ENCODE measurements at regions not wholly inside any gene's neighbourhood (a gene's known extent, or its start where the extent isn't known, plus 50 kb on each side); places are given as distances from the start of the nearest gene placed in this dataset.
"Not testable (repeated sequence)": the region's sequence is repeated elsewhere in the genome, so short reads cannot be mapped to it uniquely, and the experiment has no call there.

DNA sequence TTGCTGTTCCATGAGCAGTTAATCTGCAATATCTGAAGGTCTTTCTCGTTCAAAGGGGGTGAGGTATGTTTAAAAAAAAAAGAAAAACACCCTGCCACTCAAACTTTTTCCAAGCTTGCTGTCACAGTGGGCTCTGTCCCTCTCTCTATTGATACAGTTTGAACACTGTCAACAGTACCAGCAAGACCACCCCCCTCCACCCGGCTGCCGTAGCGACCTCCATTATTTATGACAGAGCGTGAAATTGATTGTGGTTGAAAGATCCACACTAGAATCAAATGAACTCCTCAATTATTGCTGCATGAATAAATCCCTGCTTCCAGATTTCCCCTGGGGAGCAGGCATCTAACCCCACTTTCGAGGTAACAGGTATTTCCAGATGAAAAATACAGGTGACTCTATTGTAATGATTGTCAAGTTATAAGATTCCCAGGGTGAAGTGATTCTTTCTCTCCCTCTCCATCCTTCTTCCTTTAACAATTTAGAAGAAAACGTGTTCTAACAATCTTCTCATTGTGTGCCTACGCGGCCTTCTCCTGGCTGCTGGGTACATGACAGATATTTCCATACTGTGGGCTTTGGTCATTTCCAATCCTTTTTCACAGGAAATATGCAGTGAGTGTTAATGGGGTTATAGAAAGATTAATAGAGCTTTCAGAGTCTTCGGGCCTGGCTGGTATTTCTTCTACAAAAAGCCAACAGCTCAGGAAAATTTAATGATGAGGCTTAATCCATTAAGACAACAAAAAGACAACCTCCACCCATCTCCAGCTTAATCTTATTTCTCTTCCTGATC lies 135.7 kb upstream of the C16orf82 start:
- intact Hi-C loops (cut with DNase I), result no loop called here
- DNase-seq, result no peak

DNA sequence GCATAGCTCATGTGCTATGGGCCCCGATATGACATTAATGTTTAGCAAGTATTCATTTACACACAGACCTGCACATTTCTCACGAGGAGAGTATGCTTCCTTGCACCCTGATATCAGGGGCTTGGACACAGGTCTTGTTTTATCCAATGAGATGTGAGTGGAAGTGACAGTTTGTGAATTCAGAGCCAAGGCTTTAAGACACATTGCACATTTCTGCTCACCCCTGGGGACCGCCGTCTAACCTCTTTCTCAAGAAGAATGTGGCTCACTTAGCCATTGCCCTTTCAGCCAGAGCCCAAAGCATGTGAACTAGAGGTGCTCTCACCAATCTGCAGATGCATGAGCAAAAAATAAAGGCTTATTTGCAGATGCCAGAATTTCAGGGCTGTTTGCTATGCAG lies 116.1 kb upstream of the C16orf82 start:
- intact Hi-C loops (cut with DNase I), result no loop called here

DNA sequence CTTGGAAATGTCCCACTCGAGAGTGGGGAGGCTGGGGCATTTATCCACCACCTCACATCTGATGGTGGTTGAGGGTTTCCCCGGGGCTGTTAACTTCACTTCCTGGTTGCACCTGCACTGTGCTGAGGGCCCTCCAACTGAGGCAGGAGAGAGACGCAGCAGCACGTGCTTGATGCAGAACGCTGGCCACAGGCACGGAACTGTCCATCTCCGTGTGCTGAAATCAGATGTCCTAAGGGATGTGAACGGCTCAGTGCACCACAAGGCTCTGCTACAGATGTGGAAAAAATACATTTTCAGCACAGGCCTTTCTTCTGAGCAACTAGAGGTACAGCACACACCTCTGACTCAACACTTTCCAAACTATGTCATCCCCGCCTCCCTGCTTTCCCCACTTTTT lies 114.8 kb upstream of the C16orf82 start:
- intact Hi-C loops (cut with DNase I), result no loop called here
- DNase-seq, result no peak

More for the DNA sequence above, 116.1 kb upstream of the C16orf82 start:
- no peak for DNase-seq

DNA sequence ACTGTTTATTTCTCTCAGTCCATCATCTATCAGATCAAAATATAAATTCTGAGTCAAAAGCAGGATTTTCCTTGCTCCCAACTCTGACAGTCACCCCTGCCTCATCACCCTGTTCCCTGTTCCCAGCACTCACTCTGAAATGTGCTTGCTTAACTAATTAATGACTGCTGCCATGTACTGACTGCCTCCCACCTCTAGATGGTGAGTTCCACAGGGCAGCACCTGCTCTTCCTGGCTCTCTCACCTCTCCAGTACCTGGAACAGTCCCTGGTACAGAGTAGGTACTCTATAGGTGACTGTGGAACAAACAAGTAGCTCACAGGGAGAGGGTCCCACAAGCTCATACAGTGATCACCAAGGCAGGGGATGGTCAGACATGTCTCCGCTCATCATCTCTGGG lies 114.3 kb upstream of the C16orf82 start:
- no peak for DNase-seq
- intact Hi-C loops (cut with DNase I), result no loop called here

DNA sequence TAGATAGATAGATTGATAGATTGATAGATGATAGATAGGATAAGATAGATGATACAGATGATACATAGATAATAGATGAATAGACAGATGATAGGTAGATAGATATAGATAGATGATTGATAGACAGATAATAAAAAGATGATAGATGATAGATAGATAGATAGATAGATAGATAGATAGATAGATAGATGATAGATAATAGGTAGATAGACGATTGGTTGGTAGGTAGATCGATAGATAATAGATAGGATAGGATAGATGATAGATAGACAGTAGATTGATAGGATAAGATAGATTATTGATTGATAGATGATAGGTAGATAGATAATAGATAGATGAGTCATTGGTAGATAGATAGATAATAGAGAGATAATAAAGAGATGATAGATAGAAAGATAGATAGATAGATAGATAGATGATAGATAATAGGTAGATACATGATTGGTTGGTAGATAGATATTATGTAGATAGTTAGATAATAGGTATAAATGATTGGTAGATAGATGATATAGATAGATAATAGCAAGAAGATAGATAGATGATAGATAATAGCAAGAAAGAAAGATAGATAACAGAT lies 109.4 kb upstream of the C16orf82 start:
- intact Hi-C loops (cut with DNase I), result no loop called here

DNA sequence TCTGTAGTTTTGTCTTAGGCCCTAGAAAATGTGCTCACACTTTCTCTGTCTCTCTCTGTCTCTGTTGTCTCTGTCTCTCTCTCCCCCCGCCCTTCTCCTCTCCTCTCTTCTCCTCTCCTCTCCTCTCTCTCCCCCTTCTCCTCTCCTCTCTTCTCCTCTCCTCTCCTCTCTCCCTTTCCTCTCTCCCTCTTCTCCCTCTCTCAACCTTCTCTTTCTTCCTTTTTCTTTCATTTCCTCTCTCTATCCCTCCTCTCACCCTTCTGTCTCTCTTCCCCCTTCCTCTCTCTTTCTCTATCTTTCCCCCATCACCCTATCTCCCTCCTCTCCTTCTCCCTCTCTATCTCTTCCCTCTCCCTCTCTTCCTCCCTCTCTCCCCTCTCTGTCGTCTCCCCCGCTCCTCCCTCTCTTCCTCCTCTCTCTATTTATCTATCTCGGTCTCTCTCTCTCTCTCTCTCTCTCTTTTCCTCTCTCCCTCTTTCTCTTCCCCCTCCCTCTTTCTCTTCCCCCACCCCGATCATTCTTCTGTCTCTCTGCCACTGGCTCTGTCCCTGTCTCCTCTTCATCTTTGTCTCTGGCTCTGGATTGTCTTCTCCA lies 107.2 kb upstream of the C16orf82 start:
- intact Hi-C loops (cut with DNase I), result no loop called here
- DNase-seq, result no peak

More for the DNA sequence above, 109.4 kb upstream of the C16orf82 start:
- no peak for DNase-seq

DNA sequence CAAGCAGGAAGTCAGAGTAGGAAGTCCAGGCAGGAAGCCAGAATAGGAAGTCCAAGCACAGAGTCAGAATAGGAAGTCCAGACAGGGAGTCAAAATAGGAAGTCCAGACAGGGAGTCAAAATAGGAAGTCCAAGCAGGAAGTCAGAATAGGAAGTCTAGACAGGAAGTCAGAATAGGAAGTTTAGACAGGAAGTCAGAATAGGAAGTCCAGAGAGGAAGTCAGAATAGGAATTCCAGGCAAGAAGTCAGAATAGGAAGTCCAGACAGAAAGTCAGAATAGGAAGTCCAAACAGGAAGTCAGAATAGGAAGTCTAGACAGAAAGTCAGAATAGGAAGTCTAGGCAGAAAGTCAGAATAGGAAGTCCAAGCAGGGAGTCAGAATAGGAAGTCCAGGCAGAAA lies 105.3 kb upstream of the C16orf82 start:
- intact Hi-C loops (cut with DNase I), result no loop called here
- no peak for DNase-seq

DNA sequence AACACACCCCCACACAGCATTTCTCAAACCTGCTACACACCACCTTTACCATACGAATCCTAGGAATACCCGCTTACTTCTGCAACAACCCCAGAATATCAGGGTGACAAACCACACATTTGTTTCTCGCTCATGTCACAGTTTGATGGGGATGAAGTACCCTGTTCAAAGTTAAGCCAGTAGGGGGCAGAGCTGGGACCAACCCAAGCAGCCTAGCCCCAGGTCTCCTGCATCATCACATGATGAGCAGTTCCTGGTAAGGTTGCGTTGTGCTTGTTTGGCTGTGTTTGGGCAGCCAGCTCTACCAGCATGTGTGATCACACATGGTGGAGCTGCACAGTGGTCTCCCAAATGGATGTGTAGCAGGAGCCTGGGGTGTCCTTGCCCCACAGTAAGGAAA lies 103.6 kb upstream of the C16orf82 start:
- DNase-seq, result no peak
- intact Hi-C loops (cut with DNase I), result no loop called here

DNA sequence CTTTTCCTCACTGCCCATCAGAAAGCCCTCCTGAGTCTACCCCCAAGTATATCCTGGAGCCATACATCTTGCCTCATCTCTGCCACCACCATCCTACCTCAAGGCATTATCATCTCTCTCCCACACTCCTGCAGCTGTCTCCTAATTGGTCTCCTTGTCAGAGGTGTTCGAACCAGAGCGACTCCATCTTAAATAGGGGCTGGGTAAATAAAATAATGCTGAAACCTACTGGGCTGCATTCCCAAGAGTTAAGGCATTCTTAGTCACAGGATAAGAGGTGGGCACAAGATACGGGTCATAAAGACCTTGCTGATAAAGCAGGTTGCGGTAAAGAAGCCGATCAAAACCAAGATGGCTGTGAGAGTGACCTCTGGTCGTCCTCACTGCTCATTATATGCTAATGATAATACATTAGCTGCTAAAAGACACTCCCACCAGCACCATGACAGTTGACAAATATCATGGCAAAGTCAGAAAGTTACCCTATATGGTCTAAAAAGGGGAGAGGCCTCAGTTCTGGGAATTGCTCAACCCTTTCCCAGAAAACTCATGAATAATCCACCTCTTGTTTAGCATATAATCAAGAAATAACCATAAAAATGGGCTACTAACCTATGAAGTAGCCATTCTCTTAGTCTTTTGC lies 97.0 kb upstream of the C16orf82 start:
- intact Hi-C loops (cut with DNase I), result no loop called here
- no peak for DNase-seq

DNA sequence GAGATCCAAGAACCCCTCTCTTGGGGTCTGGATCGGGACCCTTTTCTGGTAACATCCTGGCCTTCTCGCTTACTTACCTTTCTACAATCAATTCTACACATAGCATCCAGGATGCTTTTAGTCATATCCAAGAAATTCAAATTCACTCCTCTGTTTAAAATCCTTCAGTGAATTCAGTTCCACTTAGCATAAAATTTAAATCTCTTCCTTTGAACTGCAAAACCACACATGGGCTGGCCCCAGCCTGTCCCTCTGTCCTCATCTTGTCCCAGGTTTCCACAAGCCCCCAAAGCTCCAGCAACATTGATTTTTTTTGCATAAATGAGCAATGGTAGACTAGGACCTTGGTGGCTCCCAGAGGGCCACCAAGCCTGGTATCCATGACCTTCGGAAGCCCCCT lies 96.4 kb upstream of the C16orf82 start:
- no peak for DNase-seq
- intact Hi-C loops (cut with DNase I), result no loop called here

DNA sequence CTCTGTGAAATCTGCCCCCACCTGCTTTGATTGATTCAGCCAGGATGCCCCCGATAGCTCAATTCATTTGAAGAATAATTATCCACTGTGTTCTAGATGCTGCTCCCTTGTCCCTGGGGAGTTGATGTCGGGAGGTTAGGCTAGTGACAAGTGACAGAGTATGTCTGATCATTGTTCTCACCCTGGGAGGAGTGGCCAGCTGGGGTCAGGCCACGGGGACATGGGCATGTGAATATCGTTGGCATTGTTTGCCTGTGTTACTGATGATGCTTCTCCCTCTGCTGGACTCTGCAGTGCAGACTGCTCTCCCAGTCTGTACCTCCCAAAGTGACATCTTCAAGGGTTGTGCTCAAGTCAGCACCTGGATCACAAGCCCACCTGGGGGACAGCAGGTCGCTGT lies 89.9 kb upstream of the C16orf82 start:
- intact Hi-C loops (cut with DNase I), result no loop called here
- peak in 1 of 10 donors; percentile 85 for DNase-seq

DNA sequence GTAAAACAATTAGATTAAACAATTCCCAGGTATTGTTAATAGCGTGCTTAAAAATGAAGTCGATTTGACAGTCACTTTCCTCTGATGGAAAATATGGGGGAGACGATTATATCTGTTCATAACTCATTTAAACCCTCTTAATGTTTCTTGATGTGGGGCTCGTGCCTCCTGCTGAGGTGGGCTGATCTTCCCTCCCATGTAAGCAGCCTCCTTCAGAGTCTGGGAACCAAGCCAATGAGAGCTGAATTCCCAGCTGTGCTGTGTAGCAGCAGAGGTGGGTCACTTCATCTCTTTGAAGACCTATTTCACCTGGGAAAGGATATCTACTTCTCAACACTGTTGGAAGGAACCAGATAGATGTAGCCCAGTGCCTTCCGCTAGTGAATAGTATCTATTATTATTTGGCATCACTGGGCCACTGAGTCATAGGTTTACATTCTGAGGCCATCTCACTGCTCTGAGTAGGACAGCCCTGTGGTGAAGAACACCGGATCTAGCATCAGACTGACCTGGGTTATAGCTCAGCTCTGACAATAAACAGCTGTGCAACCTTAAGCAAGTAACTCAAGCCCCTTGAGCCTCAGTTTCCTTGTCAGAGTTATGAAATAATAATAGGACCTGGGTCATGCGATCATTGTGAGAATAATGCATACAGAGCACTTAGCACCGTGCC lies 85.3 kb upstream of the C16orf82 start:
- no peak for DNase-seq
- intact Hi-C loops (cut with DNase I), result no loop called here

DNA sequence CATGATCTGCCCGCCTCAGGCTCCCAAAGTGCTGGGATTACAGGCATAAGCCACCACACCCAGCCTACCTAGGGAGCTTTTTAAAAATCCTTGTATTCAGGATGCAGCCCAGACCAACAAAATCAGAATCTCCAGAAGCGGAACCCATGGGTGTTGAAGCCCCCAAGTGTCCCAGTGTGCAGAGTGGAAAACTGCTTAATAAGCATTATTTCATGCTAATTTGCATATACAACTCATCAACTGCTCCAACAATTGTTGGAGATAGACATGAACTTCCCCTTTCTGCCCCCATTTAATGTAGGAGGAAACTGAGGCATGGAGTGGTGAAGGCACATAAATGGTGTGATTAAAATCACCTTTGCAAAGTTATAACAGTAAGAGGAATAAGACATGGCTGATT lies 84.3 kb upstream of the C16orf82 start:
- intact Hi-C loops (cut with DNase I), result no loop called here
- no peak for DNase-seq

DNA sequence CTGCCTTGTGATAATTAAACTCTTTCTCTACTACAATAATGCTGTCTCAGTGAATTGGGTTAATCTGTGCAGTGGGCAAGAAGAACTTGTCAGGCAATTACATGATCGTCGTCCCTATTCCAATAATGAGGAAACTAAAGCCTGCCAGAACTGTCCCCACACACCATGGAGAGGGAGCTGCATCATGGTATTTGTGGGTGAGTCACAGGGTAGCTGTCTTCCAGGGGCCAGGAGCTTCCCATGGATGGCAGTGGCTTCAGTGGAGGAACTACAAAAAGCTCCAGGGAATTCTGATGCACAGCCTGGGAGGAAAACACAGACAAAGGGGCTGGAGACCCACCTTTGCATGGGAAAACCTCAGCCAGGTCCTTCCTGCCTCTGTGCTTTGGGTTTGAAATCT lies 83.3 kb upstream of the C16orf82 start:
- intact Hi-C loops (cut with DNase I), result no loop called here
- no peak for DNase-seq

DNA sequence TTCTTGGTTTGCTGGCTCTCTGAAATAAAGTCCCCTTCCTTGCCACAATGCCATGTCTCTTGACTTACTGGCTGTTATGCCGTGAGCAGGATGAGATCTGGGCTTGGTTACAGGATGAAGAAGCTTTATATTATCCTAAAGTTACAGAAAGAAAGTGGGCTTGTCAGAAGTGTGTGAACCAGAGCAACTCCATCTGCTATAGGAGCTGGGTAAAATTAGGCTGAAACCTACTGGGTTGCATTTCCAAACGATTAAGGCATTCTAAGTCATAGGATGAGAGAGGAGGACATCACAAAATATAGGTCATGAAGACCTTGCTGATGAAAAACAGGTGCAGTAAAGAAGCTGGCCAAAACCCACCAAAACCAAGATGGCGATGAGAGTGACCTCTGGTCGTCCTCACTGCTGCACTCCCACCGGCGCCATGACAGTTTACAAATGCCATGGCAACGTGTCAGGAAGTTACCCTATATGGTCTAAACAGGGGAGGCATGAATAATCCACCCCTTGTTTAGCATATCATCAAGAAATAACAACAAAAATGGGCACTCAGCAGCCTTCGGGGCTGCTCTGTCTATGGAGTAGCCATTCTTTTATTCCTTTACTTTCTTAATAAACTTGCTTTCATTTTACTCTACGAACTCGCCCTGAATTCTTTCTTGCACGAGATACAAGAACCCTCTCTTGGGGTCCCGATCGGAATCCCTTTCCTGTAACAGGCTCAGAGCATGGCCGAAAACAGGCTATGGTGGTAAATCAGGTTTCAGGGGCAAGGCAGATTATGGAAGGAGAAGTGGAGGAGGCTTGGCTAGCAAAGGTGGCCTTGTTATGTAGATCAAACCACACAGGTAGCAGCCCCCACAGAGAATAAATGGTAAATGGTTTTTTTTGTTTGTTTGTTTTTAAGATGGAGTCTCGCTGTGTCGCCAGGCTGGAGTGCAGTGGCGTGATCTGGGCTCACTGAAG lies 81.3 kb upstream of the C16orf82 start:
- DNase-seq, result no peak
- intact Hi-C loops (cut with DNase I), result no loop called here

DNA sequence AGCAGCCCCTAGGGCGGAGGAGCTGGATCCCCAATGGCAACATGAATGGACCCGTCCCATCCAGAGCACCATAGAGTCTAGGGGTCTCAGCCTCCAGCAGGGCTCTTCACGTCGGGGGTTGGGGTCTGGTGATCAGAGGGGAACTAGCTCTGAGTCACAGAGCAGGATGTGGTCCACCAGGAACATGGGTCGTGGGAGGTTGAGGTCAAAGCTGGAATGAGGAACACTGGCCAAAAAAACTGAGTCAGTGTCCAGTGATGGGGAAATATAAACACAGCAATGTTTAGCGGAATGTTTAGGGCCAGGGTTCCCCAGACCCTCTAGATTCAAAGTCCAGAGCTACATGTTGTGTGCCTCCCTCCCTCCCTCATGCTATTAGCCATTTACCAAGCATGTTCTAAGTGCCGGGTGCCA lies 79.1 kb upstream of the C16orf82 start:
- DNase-seq, result no peak

DNA sequence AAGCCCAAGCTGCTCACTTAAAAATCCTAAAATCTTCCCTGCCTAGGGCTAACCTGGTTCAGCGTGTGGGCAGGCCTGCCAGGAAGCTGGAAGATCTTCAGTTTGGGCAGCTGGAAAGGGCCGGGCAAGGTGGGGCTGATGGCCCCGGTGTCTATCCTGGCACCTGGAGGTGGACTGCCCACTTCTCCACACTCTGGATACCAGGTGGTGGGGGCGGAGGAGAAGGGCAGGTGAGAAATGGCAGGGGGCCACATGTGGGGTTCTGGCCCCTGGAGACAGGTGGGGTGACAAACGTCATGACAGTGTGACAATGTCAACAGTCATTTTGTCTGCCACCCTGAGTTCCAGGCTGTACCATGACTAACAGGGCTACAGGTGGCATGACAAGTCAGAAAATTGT lies 78.5 kb upstream of the C16orf82 start:
- intact Hi-C loops (cut with DNase I), result no loop called here
- DNase-seq, result no peak

More for the DNA sequence above, 79.1 kb upstream of the C16orf82 start:
- intact Hi-C loops (cut with DNase I), result no loop called here

DNA sequence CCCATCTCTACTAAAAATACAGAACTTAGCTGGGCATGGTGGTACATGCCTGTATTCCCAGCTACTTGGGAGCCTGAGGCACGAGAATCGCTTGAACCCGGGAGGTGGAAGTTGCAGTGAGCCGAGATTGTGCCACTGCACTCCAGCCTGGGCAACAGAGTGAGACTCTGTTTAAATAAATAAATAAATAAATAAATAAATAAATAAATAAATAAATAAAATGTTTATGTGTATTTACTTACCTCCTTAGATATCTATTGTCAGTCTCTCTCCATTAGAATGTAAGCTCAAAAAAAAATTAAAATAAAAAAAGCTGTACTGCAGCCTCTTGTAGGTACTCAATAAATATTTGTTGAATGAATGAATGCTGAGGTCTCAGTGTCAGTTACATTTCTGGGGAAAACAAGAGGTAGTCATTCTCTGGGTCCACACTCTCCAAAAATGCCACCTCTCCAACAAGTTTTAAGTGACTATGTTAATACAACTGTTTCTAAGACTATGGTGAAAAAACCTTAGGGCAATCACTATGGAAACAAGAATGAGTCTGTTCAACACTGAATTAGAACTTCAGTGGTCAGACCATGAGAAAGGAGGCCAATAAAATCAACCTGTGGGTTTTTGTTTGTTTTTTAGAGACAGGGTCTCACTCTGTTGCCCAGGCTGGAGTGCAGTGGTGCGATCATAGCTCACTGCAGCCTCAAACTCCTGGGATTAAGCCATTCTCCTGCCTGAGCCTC lies 76.2 kb upstream of the C16orf82 start:
- intact Hi-C loops (cut with DNase I); DNase-seq: not testable (repeated sequence)
